SH-SY5Y (cell line): ENCODE measurements at regions not wholly inside any gene's neighbourhood (a gene's known extent, or its start where the extent isn't known, plus 50 kb on each side); places are given as distances from the start of the nearest gene placed in this dataset.

ENCODE experiments used
- GATA2 ChIP-seq: IDR thresholded peaks from 2 replicates; pipeline ENCODE4 v1.6.1; 2011; ENCODE audit warnings: mild to moderate bottlenecking, low read depth, low read length
- GATA3 ChIP-seq: IDR thresholded peaks from 2 replicates; pipeline ENCODE4 v1.6.1; 2011; ENCODE audit warnings: low read depth, mild to moderate bottlenecking, low read length, moderate library complexity

DNA sequence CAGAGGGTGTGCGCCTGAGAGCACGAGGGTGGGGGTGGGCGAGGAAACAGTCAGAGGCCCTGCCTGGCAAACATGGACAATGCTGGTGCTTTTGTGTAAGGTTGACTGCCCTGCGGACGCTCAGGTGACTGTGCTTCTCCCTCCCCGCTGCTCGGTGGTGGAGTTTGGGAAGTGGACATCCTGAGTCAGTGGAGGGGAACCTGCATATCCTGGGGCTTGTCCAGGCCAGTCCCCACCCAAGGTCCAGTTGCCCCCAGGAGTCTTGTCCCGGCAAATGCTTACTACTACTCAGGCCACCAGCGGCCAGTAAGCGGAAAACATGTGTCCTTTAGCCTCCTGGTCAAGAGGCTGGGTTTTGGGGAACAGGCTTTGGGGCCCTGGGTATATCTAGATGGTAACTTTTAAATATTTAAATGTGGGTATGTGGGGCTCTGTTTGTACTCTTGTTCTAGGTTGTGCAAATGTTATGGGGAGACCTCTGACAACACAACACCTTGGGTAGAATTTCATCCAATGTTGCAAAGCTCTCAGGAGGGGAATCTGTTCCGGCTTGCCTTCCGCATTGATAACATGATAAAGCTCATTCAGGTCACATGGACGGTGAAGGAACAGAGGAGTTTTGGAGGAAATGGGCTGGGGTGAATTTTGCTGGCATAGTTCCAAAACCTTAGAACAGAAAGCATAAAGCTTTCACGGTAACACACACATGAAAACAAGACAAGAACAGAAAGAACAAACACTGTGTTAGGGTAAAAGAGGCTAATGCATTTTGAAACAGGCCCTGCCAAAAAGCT, 364.9 kb downstream of the PRDM2 start:
- TF ChIP-seq GATA2 (no peak), GATA3 (no peak)
